ENCODE measurements at regions not wholly inside any gene's neighbourhood (a gene's known extent, or its start where the extent isn't known, plus 50 kb on each side); places are given as distances from the start of the nearest gene placed in this dataset.

DNA sequence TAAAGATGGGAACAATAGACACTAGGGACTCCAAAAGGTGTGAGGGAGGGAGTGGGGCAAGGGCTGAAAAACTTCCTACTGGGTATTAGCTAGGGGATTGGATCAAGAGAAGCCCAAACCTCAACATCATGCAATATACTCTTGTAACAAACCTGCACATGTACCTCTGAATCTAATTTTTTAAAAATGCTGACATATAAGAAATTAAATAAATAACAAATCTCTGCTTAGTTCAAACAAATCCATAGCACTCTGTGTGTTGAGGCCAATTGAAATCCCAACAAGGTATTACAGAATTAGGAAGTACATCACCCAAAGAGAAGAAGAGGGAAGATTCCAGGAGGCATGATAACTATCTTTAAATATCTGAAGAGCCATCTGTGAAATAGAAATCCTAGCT is 55.4 kb upstream of the CDH20 start:
- H3K27ac Mint-ChIP-seq = no peak overlapping the region

More for the DNA sequence above, 55.4 kb upstream of the CDH20 start:
- no peak overlapping the region for H2AFZ ChIP-seq (ENCODE audit: low read length)
- no peak overlapping the region for H4K5ac ChIP-seq (ENCODE audit: insufficient read length, low read depth, low read length)
- Mint-ChIP-seq H3K9me3 (peaks cover 14 to 15% of the 10 kb centered on the region in 2 experiments), H3K27me3 (ENCODE audit: low read depth) (peaks cover 18% of the 10 kb centered on the region), H3K36me3 (ENCODE audit: insufficient read depth in 1 of 3, low read depth in 3 of 3) (peaks cover 5 to 11% (median 6%) of the 10 kb centered on the region in 3 experiments; a peak in 5 of 7 replicates), H3K4me3 (no peak overlapping the region), H3K4me1 (peaks cover 19 to 27% of the 10 kb centered on the region in 2 experiments)
- no peak overlapping the region for H3K56ac ChIP-seq (ENCODE audit: insufficient read length, low read depth, low read length)
- no peak overlapping the region for H2AK5ac ChIP-seq (ENCODE audit: insufficient read length, low read length)
- DNase-seq = no peak
- H2BK5ac ChIP-seq (ENCODE audit: insufficient read length, low read length) = no peak overlapping the region
- no peak overlapping the region for H3K18ac ChIP-seq (ENCODE audit: insufficient read length, low read depth, low read length)
- H2BK15ac ChIP-seq (ENCODE audit: low read depth, low read length) = no peak overlapping the region
- H2BK12ac ChIP-seq (ENCODE audit: insufficient read length, low read depth, low read length) = no peak overlapping the region
- no peaks in the 10 kb centered on the region for H3K23me2 ChIP-seq (ENCODE audit: insufficient read length, low read depth, low read length, poor library complexity, severe bottlenecking)
- no peak overlapping the region for H3K4me2 ChIP-seq (ENCODE audit: insufficient read depth, insufficient read length, low read length)
- no peak overlapping the region for H3K27ac ChIP-seq (ENCODE audit: insufficient read length, low read depth, low read length)
- H3K23ac ChIP-seq (ENCODE audit: insufficient read length, low read depth, low read length) = no peak overlapping the region
- H2BK120ac ChIP-seq (ENCODE audit: low read depth, low read length, poor library complexity, severe bottlenecking) = no peak overlapping the region
- no peak overlapping the region for H2BK20ac ChIP-seq (ENCODE audit: low read depth, low read length, poor library complexity, severe bottlenecking)
- H4K91ac ChIP-seq (ENCODE audit: insufficient read length, low read depth, low read length) = no peak overlapping the region
- no peak overlapping the region for H3K4ac ChIP-seq (ENCODE audit: low read depth, low read length)
- H3K9me3 ChIP-seq (ENCODE audit: control insufficient read depth, low read depth, low read length) = no peaks in the 10 kb centered on the region
- H3K9ac ChIP-seq (ENCODE audit: extremely low read depth, insufficient read length, low read length) = no peak overlapping the region
- H3K79me1 ChIP-seq (ENCODE audit: insufficient read depth, low read depth, low read length, poor library complexity, severe bottlenecking) = no peaks in the 10 kb centered on the region
- H3K27me3 ChIP-seq (ENCODE audit: insufficient read depth, low read length) = no peaks in the 10 kb centered on the region; the same call in 1 of the 2 replicates
- no peak overlapping the region for H3T11ph ChIP-seq (ENCODE audit: low read length)
- no peak overlapping the region for H4K8ac ChIP-seq (replicated peaks; ENCODE audit: insufficient read length, low read depth, low read length)
- no peak overlapping the region for H3K14ac ChIP-seq (ENCODE audit: insufficient read depth, low read length)
- no peaks in the 10 kb centered on the region for H3K79me2 ChIP-seq (ENCODE audit: insufficient read depth, low read length)
- peaks cover 3% of the 10 kb centered on the region; the same call in 1 of the 2 replicates for H3K4me1 ChIP-seq (ENCODE audit: insufficient read depth, low read length)
- H4K20me1 ChIP-seq (ENCODE audit: control insufficient read depth, insufficient read depth, insufficient read length) = no peaks in the 10 kb centered on the region
- TF ChIP-seq, protein P1, sequence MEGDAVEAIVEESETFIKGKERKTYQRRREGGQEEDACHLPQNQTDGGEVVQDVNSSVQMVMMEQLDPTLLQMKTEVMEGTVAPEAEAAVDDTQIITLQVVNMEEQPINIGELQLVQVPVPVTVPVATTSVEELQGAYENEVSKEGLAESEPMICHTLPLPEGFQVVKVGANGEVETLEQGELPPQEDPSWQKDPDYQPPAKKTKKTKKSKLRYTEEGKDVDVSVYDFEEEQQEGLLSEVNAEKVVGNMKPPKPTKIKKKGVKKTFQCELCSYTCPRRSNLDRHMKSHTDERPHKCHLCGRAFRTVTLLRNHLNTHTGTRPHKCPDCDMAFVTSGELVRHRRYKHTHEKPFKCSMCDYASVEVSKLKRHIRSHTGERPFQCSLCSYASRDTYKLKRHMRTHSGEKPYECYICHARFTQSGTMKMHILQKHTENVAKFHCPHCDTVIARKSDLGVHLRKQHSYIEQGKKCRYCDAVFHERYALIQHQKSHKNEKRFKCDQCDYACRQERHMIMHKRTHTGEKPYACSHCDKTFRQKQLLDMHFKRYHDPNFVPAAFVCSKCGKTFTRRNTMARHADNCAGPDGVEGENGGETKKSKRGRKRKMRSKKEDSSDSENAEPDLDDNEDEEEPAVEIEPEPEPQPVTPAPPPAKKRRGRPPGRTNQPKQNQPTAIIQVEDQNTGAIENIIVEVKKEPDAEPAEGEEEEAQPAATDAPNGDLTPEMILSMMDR (conservative IDR thresholded peaks at IDR 0.05) = no peak
